ENCODE measurements at regions not wholly inside any gene's neighbourhood (a gene's known extent, or its start where the extent isn't known, plus 50 kb on each side); places are given as distances from the start of the nearest gene placed in this dataset.
"Not testable (repeated sequence)": the region's sequence is repeated elsewhere in the genome, so short reads cannot be mapped to it uniquely, and the experiment has no call there.

DNA sequence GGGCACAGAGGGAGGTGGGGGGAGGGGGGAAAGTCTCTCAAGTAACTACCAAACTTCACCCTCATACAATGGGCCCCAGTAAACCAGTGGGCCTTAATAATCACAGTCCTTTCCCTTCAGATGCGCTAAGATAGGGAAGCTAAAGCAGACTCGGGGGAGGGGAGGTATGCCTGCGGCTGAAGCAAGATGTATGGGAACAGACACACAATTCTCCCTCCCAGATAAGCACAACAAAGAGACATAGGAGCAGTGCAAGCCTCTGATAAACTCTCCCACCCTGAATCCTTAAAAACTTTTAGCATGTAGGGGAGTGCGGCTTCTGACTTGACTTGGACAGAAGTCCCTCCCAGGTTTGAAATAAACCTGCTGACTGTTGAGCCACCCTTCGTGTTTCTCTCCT lies 54.7 kb downstream of the PROP1 start:
- DNase-seq: not testable (repeated sequence)

DNA sequence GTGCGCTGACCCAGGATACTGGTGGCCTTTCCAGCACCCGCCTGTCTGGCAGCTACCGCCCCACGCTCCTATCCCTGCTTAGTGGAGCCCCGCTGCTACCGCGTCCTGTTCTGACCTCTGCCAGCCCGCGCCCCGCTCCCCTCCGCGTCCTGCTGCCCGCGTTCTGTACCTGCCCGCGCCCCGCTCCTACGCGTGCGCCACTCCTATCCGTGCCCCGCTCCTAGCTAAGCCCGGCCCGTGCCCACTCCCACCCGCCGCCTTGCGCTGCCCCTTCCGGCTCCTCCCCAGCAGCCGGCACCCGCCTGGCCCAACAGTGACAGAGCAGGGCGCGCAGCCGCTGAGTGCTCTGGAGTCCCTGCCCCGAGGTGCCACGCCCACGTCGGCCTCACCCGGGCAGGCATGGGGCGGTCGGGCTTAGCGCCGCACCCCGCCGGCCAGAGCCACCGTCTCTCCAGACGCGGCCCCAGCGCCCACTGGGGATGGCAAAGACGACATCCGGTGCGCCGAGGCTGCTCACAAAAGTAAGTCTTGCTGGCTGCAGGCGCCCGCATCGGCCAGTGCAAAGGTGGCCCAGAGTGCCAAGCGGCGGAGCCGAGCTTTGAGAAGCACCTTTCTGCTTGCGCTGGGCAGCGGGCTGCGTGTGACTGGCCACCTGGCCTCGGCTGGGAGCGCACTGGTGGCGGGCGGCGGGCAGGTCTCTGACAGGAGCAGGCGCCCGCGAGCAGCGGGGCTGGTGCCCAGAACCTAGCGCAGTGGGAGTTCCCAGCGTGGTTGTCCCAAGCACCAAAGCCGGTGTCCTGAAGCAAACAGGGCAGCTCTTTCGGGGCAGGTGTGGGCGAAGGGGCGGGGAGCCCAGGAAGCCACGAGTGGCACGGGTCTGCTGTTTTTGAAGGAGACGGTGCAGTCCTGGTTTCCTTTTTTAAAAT lies 56.5 kb downstream of the PROP1 start:
- DNase-seq: not testable (repeated sequence)

DNA sequence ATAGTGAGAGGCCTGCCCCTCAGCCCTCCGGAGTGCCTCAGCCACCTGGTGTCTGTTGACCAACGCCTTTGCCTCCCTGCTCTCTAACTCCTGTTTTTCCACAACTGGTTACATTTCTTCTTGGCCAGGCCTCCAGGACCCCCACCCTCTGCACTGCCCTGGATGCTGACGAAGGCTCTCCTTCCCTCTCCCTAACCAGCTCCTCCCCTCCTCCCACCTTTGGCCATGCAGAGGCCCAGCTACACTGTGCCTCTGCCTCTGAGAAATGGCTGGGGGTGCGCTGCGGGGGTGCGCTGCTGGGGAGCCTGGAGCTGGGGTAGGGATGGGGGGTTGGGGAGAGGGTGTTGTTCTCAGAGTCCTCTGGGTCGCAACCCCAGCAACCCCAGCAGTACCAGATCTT lies 57.3 kb downstream of the PROP1 start:
- not testable (repeated sequence) for DNase-seq

DNA sequence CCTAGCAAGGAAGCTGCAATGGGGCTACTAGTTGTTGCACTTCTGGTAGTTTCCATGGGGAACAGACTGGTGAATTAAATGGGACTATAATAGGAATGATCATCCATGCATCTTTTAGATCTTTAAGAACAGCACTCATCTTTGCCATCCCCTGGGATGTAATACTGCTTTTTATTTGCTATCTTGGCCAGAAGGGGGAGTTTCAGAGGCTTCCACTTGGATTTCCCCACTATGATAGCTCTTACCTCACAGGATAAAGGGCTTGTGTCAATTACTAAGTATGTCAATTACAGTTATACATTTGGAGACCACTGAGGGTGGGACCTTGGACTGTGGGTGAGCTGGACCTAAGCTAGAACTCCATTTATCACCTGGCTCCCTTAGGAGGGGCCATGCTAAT lies 61.8 kb downstream of the PROP1 start:
- not testable (repeated sequence) for DNase-seq

DNA sequence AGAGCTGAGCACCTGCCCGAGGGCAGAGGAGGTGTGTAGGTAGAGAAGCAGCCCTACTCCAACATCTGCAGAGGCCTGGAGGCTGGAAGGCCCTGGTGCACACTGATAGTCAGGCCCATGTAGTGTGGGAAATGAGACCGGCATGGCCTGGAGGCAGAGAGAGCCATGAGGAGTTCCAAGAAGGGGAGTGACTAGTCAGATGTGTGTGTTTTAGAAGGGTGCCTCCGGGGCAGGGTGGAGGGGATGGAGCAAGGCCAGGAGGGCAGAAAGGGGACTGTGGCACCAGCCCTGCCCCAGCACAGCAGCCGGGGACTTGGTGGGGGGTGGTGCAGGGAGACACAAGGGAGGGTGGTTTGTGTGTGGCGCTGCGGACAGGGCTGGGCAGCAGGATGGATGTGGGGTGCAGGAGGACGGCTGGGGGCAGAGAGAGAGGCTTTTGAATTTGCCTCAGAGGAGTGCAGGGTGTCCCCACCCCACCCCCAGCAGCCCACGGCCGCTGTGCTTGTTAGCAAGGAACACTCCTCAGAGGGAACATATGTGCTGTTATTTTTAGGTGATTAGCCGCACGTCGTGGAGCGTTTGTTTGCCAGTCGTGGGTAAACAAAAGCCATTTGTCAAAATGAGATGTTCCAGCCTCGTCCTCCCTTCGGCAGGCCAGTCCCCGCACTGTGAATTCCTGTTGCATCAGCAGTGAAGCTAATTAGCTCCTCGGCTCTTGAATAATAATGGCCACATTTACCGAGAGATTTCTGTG lies 65.6 kb downstream of the PROP1 start:
- peak; percentile 43 for DNase-seq

DNA sequence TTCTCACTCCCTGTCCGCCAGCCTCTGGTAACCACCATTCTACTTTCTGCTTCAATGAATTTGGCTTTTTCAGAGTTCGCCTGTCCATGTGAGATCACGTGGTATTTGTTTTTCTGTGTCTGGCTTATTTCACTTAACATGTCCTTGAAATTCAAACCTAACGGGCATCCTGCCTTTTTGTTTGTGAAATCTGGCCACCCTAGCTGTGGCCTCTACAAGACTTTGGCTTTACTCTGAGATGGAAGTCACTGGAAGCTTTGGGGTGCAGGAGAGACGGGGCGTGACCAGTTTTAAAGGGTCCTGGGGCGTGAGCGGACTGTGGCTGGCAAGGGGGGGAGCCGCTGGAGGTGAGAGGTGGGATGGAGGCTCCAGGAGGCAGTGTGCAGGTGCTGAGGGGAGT lies 66.4 kb downstream of the PROP1 start:
- DNase-seq: not testable (repeated sequence)

DNA sequence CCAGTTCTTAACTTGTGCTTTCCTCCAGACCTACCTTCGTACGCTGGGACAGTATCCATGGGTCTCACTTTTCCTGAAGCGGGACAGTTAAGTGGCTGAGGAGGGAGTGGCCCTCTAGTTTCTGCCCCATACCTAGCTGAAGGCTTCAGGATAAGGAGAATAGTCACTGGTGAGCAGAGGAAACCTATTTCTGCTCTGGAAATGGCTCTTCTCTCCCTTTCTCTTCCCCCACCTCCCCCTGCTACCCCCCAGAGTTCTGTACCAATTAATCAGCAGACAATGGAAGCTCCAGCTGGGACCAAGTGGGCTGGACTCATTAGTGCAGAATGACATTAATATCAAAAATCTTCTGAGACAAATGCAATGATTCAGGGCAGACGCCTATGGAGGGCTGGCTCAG lies 68.5 kb downstream of the PROP1 start:
- DNase-seq: not testable (repeated sequence)

DNA sequence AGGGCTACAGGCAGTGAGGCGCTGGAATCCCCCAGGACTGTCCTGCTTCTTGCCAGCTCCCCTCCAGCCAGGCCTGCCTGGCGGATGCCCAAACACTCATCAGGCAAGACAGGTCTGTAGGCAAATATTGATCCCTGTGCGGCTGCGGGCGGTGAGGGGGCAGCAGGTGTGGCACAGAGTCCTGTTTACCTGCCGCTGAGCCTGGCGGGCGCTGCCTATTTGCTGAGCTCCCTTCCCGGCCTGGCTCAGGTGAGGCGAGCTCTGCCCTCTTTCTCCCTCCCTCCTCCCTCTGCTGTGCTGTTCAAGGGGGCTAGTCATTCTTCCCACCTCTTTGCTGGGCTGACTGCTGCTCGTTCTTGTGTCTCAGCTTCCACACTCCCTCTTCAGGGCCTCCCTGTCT lies 71.5 kb downstream of the PROP1 start:
- not testable (repeated sequence) for DNase-seq

DNA sequence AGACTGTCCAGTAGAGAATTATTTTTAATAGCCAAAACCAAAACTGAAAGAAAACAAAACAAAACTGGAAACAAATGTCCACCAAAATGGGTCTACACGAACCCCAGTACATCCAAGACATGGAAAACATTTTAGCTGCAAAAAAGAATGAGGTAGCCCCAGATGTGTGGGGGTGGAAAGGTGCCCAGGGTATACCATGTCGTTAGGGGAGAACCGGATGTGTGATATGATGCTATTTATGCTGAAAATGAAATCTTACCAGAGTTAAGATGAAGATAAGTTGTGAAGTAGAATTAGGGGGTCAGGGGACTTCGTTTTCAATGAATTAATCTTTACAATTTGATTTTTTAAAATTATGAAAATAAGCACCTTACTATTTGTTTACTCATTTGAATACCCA lies 72.2 kb downstream of the PROP1 start:
- DNase-seq: not testable (repeated sequence)

DNA sequence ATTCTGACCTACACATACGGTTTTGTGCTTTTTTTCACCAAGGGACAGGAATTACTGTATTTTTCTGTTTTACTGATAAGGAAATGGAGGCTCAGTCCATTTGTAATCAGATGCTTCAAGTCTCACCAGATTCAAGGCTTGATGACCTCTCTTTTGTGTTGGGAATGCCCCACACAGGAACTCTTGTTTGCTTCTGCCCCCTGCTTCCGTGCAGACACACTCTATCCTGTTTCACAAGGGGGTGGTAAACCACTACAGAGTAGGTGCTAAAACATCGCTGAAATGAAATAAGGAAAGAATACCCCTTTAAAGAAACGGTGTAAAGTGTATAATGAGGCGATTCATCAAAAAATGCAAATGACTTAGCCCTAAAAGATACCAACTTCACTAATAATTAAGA lies 72.9 kb downstream of the PROP1 start:
- DNase-seq: not testable (repeated sequence)

DNA sequence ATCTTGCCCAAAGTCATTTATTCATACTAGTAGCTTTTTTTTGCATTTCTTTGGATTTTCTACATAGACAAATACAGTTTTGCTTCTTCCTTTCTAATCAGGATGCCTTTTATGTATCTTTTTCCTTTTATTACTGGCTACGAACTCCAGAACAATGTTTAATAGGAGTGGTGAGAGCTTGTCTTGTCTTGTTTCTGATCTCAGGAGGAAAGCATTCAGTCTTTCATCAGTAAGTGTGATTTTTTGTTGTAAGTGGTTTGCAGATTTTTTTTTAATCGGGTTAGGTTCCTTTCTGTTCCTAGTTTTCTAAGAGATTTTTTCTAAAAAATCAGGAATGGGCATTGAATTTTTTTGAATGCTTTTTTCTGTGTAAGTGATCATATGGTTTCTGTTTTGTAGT lies 86.8 kb downstream of the PROP1 start:
- DNase-seq: not testable (repeated sequence)

DNA sequence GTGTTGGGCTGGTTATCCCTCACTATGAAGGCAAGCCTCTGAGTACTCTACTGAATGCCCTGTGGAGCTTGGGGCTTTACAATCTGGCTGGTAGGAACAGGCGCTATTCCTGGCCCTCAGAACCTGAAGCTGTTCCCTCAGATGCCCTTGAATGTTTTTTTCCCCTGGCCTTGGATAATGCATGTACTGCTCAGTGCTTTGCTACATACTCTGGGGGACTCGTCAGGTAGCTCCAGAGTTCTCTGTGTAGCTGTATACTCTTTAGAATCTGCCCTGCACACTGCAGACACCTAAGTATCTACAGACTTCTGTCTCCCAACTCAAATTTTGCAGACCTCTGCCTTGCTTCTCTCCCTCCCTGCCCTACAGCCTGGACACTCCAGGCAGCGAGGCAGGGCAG lies 93.2 kb downstream of the PROP1 start:
- DNase-seq: not testable (repeated sequence)

DNA sequence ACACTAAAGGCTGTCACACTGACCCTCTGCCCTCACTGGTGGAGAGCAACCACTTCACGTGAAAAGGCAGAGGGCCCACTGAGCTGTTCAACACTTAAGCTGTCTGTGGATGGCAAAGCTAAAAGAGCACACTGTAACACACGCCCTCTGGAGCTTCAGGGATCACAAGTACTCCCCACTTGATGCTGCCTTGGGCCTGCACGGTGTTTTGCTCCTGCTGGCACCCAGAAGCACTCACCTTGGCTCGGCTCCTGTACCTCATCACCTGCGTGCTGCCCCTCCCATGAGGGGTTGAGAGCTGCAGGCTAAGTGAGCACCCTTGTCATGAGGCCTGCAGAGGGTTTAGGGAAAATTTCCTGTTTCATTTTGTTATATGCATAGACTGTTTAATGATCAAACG lies 96.0 kb downstream of the PROP1 start:
- not testable (repeated sequence) for DNase-seq

DNA sequence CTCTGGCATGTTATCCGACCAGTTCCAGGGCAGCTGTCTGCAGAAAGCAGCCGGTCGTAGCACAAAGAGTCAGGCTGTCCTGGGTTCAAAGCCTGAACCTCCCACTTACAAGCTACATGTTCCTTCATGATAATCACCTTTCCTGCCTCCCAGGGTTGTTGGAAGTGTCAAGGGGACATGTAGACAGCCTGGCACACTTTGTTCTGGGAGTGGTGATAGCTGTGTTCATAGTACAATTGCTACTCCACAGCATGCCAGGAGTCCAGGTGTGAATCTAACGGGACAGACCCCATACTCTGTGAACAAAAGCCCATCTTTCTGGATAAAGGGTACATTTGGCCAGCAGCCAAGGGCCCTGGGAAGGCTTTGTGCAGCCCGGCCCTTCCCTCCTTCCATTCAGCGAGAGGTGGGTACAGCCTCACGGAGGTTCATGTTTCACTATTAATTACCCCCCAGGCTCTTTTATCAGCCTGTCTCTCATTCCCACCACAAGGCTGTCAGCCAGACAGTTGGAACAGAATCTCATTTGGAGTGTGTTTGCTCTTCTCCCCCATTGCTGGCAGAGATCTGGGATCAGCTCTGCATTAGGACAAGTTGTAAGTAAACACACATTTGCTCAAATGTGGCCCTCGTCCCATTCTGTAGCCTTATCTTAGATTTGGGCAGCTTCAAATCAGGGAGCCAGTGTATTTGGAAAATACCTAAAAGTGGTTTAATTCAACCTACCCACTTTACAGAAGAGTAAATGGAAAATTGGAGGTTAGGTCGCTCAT lies 101.2 kb downstream of the PROP1 start:
- not testable (repeated sequence) for DNase-seq

DNA sequence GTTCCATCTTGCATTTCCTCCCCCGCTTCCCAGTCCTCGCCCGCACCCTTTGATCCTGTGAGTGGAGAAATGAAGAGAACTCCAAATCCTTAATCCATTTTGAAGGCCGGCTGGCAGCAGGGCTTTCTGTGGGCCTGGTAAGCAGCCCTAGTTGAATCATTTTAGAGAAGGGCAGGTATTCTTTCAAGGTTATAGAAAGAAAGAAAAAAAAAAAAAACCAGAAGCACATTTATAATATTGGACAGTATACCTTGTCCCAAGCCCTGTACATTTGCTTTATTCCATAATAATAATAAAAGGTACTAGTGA lies 103.7 kb downstream of the PROP1 start:
- peak; percentile 47 for DNase-seq

DNA sequence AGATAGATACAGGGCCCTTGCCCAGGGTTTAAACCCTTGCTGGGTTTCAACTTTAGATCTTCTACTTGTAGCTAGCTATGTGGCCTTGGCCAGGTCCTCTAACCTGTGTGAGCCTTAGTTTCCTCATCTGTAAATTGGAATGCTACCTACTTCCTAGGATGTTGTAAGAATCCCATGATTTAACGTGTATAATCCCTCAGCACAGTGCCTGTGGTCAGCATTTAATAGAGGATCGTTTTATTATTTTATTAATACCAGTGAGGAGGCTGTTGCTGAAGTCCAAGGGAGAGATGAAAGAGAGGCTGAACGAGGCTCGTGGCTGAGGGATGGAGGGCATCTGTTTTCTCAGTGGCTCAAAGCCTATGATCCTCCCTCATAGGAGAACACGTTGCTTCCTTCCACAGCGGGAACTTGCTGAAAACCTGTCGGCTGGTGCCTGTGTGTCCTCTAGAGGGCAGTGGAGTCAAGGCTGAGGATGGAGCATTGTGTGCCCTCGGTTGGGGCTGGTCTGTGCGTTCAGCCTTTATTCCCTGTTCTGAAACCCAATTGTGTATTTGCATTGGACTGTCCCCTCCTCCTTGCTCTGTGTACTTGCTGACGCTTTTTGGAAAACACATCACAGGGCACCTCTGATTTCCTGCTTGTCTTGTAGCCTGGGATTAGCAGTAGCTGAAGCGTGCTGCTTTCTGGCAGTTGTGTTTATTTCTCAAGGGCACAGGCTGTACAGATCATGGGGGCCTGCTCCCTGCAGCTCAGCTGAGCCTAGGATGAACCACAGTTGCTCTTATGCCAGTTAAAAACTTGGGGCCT lies 104.3 kb downstream of the PROP1 start:
- not testable (repeated sequence) for DNase-seq

DNA sequence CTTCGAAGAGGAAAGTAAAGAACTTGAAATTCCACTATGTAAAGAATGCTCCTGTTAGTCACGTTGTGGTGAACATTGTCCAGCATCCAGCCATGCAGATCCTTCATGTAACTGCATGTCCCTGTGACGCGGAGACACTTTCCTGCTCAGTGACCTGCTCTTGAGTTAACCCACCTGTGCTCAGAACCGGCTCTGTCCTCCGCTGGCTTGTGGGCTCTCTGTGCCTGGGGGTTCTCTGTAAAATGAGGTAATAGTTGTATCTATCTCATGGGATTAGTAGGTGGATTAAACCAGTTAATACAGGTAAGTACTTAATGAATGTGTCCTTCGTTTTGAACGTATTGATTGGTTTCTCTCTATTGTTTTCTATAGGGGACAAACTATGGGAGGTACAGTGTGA lies 100.6 kb upstream of the FAM153A start:
- DNase-seq: not testable (repeated sequence)

DNA sequence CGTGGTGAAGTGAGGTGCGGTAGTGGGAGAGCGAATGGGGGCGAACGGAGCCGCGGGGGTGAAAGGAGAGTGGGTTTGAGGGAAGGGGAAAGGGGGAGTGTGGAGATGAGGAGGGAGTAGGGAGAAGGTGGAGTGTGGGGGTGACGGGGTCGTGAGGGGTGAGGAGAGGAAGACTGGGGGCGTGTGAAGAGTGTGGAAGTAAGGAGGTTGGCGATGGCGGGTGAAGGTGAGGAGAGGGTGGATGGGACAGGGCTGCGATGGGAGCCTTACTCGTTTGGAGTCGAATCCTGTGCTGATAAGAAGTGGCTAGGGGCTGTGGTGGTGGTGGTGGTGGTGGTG lies 93.2 kb upstream of the FAM153A start:
- DNase-seq: not testable (repeated sequence)

DNA sequence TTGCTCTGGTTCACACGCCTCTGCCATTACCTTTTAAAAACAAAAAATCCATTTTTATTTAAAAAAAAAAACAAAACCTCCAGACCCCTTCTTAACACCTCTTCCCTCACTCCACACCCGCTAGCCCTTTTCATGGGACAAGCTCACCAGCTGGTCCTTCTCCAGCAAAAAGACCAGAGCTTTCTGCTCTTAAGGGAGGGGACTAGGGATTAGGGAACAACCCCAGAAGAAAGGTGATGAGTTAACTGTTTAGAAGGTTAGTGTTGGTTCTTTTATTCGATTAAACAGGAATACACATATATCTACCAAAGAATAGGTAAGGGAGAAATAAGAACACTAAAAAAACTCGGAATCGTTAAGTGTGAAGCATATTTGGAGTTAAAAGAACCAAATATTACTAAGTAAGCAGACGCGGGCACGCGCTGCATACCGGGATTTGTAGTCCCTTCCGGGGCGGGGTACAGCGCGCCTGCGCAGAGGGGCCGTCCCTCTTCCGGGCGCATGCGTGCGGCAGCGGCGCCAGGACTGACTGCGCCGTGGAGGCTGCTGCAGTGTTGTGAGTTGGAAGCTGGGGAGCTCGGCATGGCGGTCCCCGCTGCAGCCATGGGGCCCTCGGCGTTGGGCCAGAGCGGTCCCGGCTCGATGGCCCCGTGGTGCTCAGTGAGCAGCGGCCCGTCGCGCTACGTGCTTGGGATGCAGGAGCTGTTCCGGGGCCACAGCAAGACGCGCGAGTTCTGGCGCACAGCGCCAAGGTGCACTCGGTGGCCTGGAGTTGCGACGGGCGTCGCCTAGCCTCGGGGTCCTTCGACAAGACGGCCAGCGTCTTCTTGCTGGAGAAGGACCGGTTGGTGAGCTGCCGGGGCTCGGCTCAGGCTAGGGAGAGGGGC lies 92.6 kb upstream of the FAM153A start:
- peak; percentile 1 for DNase-seq

DNA sequence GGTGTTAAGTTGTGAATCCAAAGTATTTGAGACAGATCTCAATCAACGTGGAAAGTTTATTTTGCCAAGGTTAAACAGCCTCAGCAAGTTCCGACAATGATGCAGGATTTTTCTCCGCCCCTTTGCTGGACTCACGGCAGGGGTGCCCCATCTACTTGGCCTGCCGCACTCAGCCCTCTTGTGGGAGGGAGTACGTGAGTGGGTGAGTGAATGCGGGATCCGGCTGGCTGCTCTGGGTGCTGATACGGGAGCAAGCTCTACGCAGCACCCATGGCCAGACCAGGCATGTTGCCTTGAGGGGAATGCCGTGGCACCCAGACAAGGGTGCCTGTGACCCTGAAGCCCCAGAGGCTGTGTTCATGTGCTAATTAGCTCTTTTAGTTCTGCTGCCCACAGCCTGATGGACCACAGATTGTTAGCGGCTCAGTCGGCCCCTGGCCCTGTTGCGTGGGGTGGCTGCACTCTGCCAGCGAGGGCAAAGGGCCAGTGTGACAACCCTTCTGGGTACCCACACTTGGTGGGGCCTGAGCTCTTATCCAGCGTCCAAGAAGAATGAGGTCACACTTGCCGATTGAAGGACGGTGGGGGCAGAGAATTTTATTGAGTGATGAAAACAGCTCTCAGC lies 81.2 kb upstream of the FAM153A start:
- DNase-seq: not testable (repeated sequence)

DNA sequence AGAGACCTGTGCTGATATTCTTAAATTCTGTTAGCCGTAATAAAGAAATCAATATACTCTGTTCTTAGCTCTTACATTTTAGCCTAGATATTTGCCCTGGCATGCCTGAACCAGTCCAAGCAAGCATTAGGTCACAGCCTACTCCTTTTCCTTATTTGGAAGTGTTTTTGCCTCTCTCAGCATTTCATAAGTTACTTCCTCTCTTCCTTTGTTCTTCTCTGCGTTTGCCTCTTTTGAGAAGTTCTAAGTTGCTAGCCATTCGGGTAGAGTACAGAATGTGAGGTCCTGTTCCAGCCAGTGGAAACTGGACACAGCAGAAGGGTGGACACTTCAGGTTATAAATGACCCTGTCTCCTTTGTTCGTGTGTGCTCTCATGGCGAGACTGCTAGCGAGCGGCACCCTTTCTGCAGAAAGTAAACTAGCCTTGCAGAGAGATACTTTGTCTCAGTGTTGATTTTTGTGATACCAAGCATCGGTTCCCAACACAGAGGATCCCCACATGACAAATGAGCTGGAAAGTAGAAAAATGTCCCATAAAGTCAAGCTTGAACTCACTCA lies 75.0 kb upstream of the FAM153A start:
- not testable (repeated sequence) for DNase-seq

Data from NCI-H82 (cell line).